Common myeloid progenitor, CD34-positive (primary cell): ENCODE measurements at regions not wholly inside any gene's neighbourhood (a gene's known extent, or its start where the extent isn't known, plus 50 kb on each side); places are given as distances from the start of the nearest gene placed in this dataset.

Experiments
- CTCF ChIA-PET: fragments of 350-600 bp; sonication (Branson Sonifier 250); formaldehyde crosslinking; loops from one replicate; lab custom pipeline; 2021; ENCODE audit warnings: antibody characterized with exemption; lab: Charles Lee
- POLR2A ChIA-PET: fragments of 350-600 bp; sonication (Branson Sonifier 250); formaldehyde crosslinking; loops from one replicate; lab custom pipeline; 2021; ENCODE audit warnings: antibody characterized with exemption; lab: Charles Lee
- DNase-seq, 3 donors: peaks; one replicate each; pipeline versions ENCODE4 v3.0.0 to v3.0.0-alpha.2; 2013
- H3K27ac ChIP-seq, 2 experiments: 1 replicate in 1 of 2; 2 replicates in 1 of 2; pipeline ENCODE4 v1.7.0; 2013; ENCODE audit warnings: inconsistent platforms in 2 of 2, low read length in 2 of 2, mild to moderate bottlenecking in 2 of 2, low read depth in 1 of 2, moderate library complexity in 1 of 2; ENCODE audit not compliant: severe bottlenecking in 2 of 2, insufficient read depth in 1 of 2, poor library complexity in 1 of 2
- H3K27me3 ChIP-seq, 5 experiments: replicated peaks in 2 of 5; 1 replicate in 3 of 5; 2 replicates in 2 of 5; pipeline versions ENCODE4 v1.6.1 to v1.7.0; 2013; ENCODE audit warnings: low read length in 4 of 5, mild to moderate bottlenecking in 2 of 5, moderate library complexity in 2 of 5, inconsistent platforms in 1 of 5; ENCODE audit not compliant: insufficient read depth in 5 of 5, control insufficient read depth in 4 of 5
- H3K36me3 ChIP-seq, 4 experiments: 1 replicate in 2 of 4; 2 replicates in 2 of 4; pipeline versions ENCODE4 v1.6.1 to v1.7.0; 2013; ENCODE audit warnings: low read length in 3 of 4, control low read depth in 1 of 4, mild to moderate bottlenecking in 1 of 4; ENCODE audit not compliant: control insufficient read depth in 4 of 4, insufficient read depth in 4 of 4
- H3K4me1 ChIP-seq, 4 experiments: 1 replicate in 3 of 4; 2 replicates in 1 of 4; pipeline versions ENCODE4 v1.6.1 to v1.7.1; 2013; ENCODE audit warnings: low read length in 3 of 4, mild to moderate bottlenecking in 3 of 4, control low read depth in 1 of 4, inconsistent platforms in 1 of 4, moderate library complexity in 1 of 4; ENCODE audit not compliant: control insufficient read depth in 4 of 4, insufficient read depth in 4 of 4; ENCODE audit errors: control extremely low read depth in 1 of 4
- H3K4me3 ChIP-seq, 7 experiments: 1 replicate in 4 of 7; 2 replicates in 3 of 7; pipeline versions ENCODE4 v1.5.1 to v1.7.0; 2013; ENCODE audit warnings: mild to moderate bottlenecking in 7 of 7, low read length in 6 of 7, moderate library complexity in 6 of 7, inconsistent platforms in 2 of 7, low read depth in 2 of 7, control low read depth in 1 of 7; ENCODE audit not compliant: insufficient read depth in 4 of 7, control insufficient read depth in 1 of 7; ENCODE audit errors: extremely low read depth in 1 of 7
- H3K9me3 ChIP-seq, 5 experiments: 1 replicate in 4 of 5; 2 replicates in 1 of 5; pipeline versions ENCODE4 v1.6.1 to v1.7.1; 2013; ENCODE audit warnings: low read length in 4 of 5, mild to moderate bottlenecking in 2 of 5, inconsistent platforms in 1 of 5, low read depth in 1 of 5, moderate library complexity in 1 of 5; ENCODE audit not compliant: control insufficient read depth in 4 of 5, insufficient read depth in 2 of 5; ENCODE audit errors: control extremely low read depth in 1 of 5
- WGBS: methylation state at CpG from one replicate; pipeline ENCODE4 v1.1.5; 2013; ENCODE audit not compliant: insufficient coverage; 5-methylcytosine and 5-hydroxymethylcytosine counted together

- Histone ChIP-seq H3K36me3 (no peaks in the 10 kb centered on the region), H3K4me3 (no peak overlapping the region), H3K9me3 (peaks cover 0 to 11% (median 6%) of the 10 kb centered on the region in 5 experiments), H3K27ac (no peak overlapping the region), H3K27me3 (no peaks in the 10 kb centered on the region), H3K4me1 (no peaks in the 10 kb centered on the region)
- no peak for DNase-seq
- no CpG with 5 or more reads among the region's 2 CpGs for WGBS
- ChIA-PET CTCF (no interaction called here), POLR2A (no interaction called here)
Observed at GRCh38 chr5:92879806-92880543, 701.0 kb downstream of the NR2F1-AS1 start.

GRCh38 chr5:92874790-92875189, 706.2 kb downstream of the NR2F1-AS1 start:
- Histone ChIP-seq H3K9me3 (peaks cover 4 to 14% (median 6%) of the 10 kb centered on the region in 5 experiments), H3K4me3 (no peak overlapping the region), H3K27ac (no peak overlapping the region), H3K27me3 (no peaks in the 10 kb centered on the region), H3K4me1 (no peaks in the 10 kb centered on the region), H3K36me3 (no peaks in the 10 kb centered on the region)
- POLR2A ChIA-PET, result no interaction called here
- no CpG with 5 or more reads among the region's 2 CpGs for WGBS
- CTCF ChIA-PET, result no interaction called here
- no peak for DNase-seq

GRCh38 chr5:92868442-92868841, 712.6 kb downstream of the NR2F1-AS1 start:
- ChIA-PET CTCF (no interaction called here), POLR2A (no interaction called here)
- Histone ChIP-seq H3K9me3 (peaks cover 0 to 3% (median 0%) of the 10 kb centered on the region in 5 experiments), H3K4me1 (no peaks in the 10 kb centered on the region), H3K27ac (no peak overlapping the region), H3K36me3 (no peaks in the 10 kb centered on the region), H3K27me3 (no peaks in the 10 kb centered on the region), H3K4me3 (no peak overlapping the region)
- no peak for DNase-seq
- 100% methylated on average over 3 of the region's 3 CpGs for WGBS

- Histone ChIP-seq H3K27ac (no peak overlapping the region), H3K9me3 (no peaks in the 10 kb centered on the region), H3K4me3 (no peak overlapping the region), H3K36me3 (no peaks in the 10 kb centered on the region), H3K4me1 (no peaks in the 10 kb centered on the region), H3K27me3 (no peaks in the 10 kb centered on the region)
- 75% methylated on average over 1 of the region's 2 CpGs for WGBS
- ChIA-PET CTCF (no interaction called here), POLR2A (no interaction called here)
- no peak for DNase-seq
Observed at GRCh38 chr5:92864591-92864990, 716.4 kb downstream of the NR2F1-AS1 start.

- Histone ChIP-seq H3K27me3 (no peaks in the 10 kb centered on the region), H3K27ac (no peak overlapping the region), H3K36me3 (no peaks in the 10 kb centered on the region), H3K9me3 (no peaks in the 10 kb centered on the region), H3K4me3 (no peak overlapping the region), H3K4me1 (no peaks in the 10 kb centered on the region)
- CTCF ChIA-PET, result no interaction called here
- POLR2A ChIA-PET, result no interaction called here
- DNase-seq, result no peak
- WGBS, result no CpG with 5 or more reads among the region's 2 CpGs
Observed at GRCh38 chr5:92863666-92864065, 717.4 kb downstream of the NR2F1-AS1 start.

GRCh38 chr5:92861531-92862285, 719.3 kb downstream of the NR2F1-AS1 start:
- ChIA-PET POLR2A (no interaction called here), CTCF (interaction anchor here (1.2 kb wide), 1 partner anchor 57 kb away, joined by 3 read pairs; no protein-coding TSS in a partner anchor)
- WGBS, result 100% methylated on average over 2 of the region's 3 CpGs
- no peak for DNase-seq
- Histone ChIP-seq H3K36me3 (no peaks in the 10 kb centered on the region), H3K4me3 (no peak overlapping the region), H3K27ac (no peak overlapping the region), H3K27me3 (no peaks in the 10 kb centered on the region), H3K9me3 (no peaks in the 10 kb centered on the region), H3K4me1 (no peaks in the 10 kb centered on the region)

- WGBS, result 100% methylated on average over 2 of the region's 2 CpGs
- ChIA-PET CTCF (no interaction called here), POLR2A (no interaction called here)
- H3K27me3 ChIP-seq, result no peaks in the 10 kb centered on the region
- no peak for DNase-seq
- H3K4me1 ChIP-seq, result no peaks in the 10 kb centered on the region
- no peak overlapping the region for H3K27ac ChIP-seq
- H3K36me3 ChIP-seq, result no peaks in the 10 kb centered on the region
- H3K4me3 ChIP-seq, result no peak overlapping the region
- H3K9me3 ChIP-seq, result no peaks in the 10 kb centered on the region
Observed at GRCh38 chr5:92860061-92860460, 721.0 kb downstream of the NR2F1-AS1 start.
